CD4-positive, alpha-beta T cell treated with Interleukin-17A for 4 hours (primary cell): ENCODE measurements at regions not wholly inside any gene's neighbourhood (a gene's known extent, or its start where the extent isn't known, plus 50 kb on each side); places are given as distances from the start of the nearest gene placed in this dataset.
"Not testable (repeated sequence)": the region's sequence is repeated elsewhere in the genome, so short reads cannot be mapped to it uniquely, and the experiment has no call there.

Experiments used
- DNase-seq: peaks from one replicate; pipeline ENCODE4 v3.0.0-alpha.2; 2020; ENCODE audit warnings: mixed read lengths

GRCh38 chr5:155783246-155783645, 543.7 kb upstream of the SGCD start:
- DNase-seq = no peak

DNA sequence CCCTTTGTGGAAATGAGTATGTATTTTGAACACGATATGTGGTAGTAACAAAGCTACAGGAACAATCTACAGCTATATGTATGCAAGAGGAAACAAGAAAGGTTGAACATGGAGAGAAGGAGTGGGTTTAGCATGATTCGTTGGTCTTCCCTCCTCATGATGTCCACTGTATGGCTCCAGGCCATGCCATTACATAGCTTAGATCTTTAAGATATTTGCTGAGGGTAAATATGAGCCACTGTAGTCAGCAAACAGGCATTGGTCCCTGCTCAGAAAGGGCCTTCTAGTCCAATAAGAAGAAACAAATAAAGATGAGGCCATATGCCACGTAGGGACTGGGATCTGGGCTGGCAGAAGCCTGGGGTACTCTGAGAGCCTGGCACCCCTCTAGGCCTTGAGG, 543.2 kb upstream of the SGCD start:
- no peak for DNase-seq

DNA sequence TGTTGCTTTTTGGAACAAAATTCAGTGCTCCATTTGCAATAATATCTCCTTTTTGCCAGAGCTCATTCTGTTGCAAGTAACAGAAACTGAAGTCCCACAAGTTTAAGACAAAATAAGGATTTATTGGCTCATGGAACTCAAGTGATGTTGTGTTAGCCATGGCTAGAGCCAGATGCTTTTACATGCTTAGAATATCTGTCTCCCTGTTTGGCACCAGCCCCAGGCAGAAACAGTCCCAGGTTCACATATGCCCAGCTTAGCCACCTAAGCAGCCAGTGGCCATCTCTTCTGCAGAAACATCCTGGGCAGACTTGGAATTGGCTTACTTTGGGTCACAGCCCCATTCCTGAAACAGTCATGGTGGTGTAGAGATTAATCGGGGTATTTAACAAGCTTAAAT, 540.9 kb upstream of the SGCD start:
- DNase-seq = no peak

- no peak for DNase-seq
Observed at GRCh38 chr5:155792873-155793272, 534.1 kb upstream of the SGCD start.

DNA sequence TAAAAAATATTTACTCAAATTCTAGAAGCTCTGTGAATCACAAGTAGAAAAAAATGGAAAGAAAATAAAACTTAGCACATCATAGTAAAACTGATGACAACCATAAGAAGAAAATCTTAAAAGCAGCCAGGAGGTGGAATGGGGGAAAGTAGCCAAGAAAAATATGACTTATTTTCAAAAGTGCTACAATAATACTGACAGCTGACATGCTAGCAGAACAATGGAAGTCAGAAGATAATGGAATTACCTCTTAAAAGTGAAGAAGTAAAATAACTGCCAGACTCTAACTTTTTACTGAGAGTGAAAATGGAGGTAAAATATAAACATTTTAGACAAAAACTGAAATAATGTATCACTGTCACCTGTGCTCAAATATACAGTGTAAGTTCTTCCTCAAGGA, 532.2 kb upstream of the SGCD start:
- DNase-seq = no peak

DNA sequence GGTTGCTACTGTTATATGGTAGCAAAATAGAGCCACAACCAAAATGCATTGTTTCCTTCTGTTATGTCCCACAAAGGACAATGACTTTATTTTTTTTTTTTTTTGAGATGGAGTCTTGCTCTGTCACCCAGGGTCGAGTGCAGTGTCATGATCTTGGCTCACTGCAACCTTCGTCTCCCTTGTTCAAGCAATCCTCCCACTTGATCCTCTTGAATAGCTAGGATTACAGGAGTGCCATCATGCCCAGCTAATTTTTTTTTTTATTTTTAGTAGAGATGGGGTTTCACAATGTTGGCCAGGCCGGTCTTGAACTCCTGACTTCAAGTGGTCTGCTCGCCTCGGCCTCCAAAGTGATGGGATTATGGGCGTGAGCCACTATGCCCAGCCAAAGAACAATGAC, 527.7 kb upstream of the SGCD start:
- DNase-seq = no peak

DNA sequence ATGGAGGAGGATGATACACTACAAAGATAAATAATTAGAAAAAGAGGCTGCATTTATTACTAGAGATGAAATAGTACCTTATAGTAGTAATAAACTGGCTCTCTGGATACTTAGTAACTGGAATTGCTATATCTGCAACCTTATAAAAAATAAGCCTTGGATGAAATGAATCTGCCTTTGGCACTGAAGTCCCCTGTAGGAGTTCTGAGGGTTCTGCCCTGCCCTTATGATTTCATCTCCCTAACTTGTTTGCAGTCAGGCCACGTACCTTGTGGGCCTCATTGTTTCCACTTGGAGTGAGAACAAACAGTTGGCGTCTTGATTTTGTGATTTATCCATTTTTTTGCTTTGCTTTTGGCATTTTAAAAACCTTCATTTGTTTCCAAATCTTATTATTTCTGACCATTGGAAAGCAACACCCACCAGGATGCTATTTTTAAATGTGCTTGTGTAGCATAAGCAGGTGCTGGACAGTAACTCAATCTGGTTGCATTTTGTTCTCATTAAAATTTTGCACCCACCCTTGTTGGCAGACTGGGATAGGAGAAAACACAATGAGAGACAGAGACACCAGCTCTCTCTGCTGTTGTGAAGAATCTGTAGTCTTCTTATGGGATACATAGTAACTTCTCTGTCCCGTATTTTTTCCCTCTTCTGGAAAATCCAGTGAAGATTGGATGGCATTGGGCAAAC, 518.9 kb upstream of the SGCD start:
- DNase-seq = no peak

DNA sequence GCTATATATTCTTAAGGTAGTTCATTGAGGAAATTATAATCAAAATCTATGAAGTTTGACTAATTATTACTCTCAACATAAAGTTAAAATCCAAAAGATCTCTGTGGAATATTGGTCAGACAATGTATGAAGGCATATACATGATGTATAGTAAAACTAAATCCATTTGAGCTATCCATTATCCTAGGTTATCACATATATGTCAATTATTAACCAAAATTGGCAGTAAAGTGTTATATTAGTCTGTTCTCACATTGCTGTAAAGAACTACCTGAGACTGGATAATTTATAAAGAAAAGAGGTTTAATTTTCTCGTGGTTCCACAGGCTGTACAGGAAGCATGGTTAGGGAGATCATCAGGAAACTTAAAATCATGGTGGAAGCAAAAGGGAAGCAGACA, 511.7 kb upstream of the SGCD start:
- no peak for DNase-seq

- no peak for DNase-seq
Observed at GRCh38 chr5:155822177-155822576, 504.8 kb upstream of the SGCD start.

DNA sequence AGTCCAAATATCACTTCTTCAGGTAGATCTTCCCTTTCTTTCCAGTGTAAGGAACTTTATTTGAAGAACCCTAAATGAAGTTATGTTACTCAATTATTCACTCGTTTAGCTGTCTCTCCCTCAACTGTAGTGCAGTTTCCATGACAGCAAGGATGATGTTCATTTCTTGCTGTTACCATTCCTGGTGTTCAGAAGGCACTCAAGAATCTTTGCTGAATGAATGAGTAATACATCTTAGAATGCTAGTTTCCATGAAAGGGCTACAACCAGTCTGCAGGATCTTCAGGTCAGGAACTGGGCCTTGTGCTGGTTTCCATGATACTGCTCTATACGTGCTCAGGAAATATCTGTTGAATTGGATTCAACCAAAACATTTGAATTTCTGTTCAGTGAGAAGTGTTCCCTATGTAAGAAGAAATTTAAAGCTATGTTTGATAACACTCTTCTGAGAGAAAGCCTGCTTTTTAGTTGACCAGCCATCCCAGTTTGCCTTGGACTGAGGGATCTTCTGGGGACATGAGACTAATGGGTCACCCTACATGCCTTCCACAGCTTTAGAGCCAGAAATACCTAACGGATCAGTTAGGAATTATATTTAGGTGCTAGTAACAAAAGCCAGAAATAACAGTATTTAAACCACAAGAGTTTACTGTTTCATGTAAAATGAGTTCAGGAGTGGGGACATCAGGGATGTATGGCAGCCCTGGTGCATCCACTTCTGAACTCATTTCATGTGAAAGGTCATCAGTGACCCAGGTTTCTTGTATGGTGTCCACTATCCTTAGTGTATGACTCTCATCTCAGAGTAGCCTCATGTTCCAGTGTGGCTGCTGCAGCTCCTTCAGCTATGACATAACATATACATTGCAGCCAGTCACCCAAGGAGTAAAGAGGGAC, 500.1 kb upstream of the SGCD start:
- DNase-seq = no peak

- not testable (repeated sequence) for DNase-seq
Observed at GRCh38 chr5:155827508-155827815, 499.5 kb upstream of the SGCD start.

DNA sequence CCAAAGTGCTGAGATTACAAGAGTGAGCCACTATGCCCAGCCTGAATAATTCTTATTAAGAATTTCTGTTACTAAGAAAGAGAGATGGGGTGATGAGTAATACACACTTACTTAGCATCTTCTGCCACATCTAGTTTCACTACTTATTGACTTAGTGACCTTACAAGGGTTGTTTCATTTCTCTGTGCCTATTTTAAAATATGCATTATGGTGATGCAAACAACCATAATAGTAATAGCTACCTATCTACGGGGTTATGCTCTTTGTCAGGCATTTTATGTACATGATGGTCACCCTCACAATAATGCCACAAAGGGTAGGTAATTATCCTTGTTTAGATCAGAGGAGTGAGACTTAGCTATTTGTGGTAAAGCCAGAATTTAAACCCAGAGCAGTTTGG, 499.0 kb upstream of the SGCD start:
- no peak for DNase-seq

GRCh38 chr5:155831491-155831890, 495.5 kb upstream of the SGCD start:
- DNase-seq = no peak

DNA sequence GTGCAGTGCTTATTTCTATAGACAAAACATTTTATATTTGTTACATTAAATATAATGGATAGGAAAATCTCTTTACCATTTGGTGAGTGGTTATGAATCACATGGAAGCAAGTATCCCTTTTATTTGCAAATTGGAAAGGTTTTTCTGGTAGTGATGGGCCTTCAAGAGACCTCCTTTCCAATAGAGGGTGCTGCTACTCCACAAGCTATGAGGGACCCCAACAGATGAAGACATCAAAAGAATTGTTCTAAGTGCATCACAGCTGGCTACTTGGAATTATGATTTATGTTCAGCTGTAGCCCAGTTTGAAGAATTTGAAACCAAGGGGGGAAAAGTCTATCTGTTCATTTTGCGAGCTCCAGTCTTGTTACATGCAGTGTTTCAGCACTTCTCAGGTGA, 493.7 kb upstream of the SGCD start:
- DNase-seq = no peak

DNA sequence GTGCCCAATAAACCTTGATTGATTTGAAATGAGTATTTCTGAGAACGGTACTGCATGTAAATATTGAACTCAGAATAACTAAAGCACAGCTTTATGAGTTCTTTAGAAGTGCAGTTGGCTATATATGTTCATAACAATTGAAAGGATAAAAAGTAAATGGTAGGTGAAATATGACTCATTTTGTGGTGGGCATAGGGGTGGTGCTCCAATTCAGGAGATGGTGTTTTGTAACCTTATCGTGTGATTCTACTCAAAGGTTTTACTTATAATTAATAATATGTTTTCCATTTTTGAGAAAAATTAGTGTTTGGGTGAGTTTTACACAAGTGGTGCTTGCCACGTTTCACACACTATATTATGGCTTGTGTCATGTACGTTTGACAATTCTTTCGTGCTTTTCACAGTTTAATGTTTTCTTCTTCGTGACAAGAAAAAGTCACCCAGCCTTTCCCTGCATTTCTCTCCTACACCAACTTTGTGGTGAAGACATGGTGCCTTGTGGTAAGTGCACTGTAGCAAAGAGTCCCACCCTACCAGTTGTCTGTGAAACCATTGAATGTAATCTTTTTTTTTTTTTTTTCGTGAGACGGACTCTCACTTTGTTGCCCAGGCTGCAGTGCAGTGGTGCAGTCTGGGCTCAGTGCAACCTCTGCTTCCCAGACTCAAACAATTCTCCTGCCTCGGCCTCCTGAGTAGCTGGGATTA, 492.5 kb upstream of the SGCD start:
- no peak for DNase-seq

DNA sequence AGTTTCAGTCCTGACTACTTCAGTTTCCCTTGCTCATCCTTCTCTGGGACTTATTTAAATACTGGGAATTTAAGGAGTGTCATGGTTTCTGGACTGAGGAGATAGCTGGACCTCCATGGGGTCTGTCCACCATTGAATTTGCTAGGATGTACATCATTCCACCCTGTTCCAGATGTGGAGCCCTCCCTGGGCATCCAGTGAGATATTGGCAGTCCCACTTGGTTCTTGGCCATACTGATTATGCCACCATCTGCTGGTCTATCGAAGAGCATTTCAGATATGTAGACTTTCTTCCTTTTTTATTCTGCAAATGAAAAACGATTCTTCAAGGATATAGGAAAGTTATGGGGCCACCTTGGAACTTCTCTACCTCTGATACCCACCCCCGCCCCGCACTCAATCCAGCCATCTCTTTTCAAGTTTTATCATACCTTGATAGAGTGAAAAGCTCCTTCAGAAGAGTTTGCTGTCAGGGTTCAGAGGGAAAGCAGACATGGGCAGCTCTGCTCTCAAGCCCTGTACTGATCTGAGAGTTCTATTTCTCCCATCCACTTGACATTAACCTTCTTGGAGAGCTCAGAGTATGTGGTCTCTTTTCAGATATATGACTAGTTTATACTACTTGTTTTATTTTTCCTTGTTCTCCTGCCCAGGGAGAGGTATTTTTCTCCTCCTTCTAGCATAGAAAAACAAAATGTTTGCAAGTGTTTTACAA, 490.7 kb upstream of the SGCD start:
- DNase-seq = no peak

GRCh38 chr5:155838394-155838793, 488.6 kb upstream of the SGCD start:
- no peak for DNase-seq

GRCh38 chr5:155839251-155840037, 487.5 kb upstream of the SGCD start:
- no peak for DNase-seq

- DNase-seq = no peak
Observed at GRCh38 chr5:155844542-155844941, 482.4 kb upstream of the SGCD start.

GRCh38 chr5:155850370-155850769, 476.6 kb upstream of the SGCD start:
- DNase-seq = no peak

DNA sequence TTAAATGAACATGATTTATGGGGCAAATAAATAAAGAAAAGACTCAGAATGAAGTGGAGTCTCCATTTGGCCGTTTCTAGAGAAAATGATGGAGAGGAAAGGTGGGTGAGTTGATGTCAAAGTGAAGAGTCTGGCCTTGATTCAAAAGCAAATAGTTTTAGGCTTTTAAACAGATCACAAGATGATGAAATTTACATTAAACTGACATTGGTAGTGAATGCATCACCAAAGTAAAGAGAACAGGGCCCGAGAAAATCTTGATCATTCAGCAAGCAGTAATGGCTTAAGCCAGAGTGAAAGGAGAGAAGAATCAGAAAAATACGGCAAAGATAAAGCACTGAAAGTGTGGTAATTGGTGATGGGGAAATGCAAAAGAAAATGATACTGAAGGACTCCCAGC, 460.0 kb upstream of the SGCD start:
- DNase-seq = no peak

DNA sequence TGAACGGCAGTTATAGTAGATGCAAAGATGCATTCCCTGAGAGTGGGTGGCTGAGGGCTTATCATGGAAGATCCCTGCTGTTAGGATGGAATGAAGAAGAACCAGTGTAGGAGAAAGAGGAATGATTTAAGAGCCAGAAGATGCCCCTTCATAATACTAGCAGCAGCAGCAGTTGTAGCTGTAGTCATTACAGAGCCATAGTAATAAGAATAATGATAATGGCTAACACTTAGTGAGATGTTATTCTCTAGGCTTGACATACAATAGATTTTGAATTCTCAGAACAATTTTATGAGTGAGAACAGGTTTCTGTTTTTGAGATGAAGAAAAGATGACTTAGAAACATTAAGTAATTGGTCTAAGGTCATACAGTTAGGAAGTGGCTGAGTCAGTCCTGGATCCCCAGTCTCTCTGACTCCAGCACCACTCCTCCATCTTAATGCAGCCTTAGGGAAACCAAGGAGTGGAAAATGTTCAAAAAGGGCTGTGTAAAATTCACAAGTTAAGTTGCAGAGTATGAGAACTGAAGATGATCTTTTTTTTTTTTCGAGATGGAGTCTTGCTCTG, 459.4 kb upstream of the SGCD start:
- DNase-seq = no peak
